PC-3 (cell line): ENCODE measurements at regions not wholly inside any gene's neighbourhood (a gene's known extent, or its start where the extent isn't known, plus 50 kb on each side); places are given as distances from the start of the nearest gene placed in this dataset.
"Not testable (repeated sequence)": the region's sequence is repeated elsewhere in the genome, so short reads cannot be mapped to it uniquely, and the experiment has no call there.

ENCODE experiments used
- CTCF ChIP-seq: fragments of 300-600 bp; sonication (generic); conservative IDR thresholded peaks from 2 replicates; pipeline ENCODE4 v1.5.1; 2017; ENCODE audit warnings: antibody characterized with exemption, low read depth, mild to moderate bottlenecking, low read length
- EZH2 ChIP-seq: fragments of 300-600 bp; sonication (generic); IDR thresholded peaks from one replicate; pipeline ENCODE4 v1.6.1; 2017; ENCODE audit warnings: antibody characterized with exemption, mild to moderate bottlenecking, low read length; ENCODE audit not compliant: unreplicated experiment
- EZH2phosphoT487 ChIP-seq: fragments of 300-600 bp; sonication (generic); IDR thresholded peaks from 2 replicates; pipeline ENCODE4 v1.6.1; 2018; ENCODE audit warnings: mild to moderate bottlenecking, antibody characterized with exemption, low read length, borderline replicate concordance

- not testable (repeated sequence) for TF ChIP-seq CTCF, EZH2, EZH2phosphoT487
Observed at GRCh38 chr9:42409581-42409980, 226.1 kb downstream of the SPATA31A6 start.
